DND-41 (cell line): ENCODE measurements at regions not wholly inside any gene's neighbourhood (a gene's known extent, or its start where the extent isn't known, plus 50 kb on each side); places are given as distances from the start of the nearest gene placed in this dataset.

Source experiments
- CTCF ChIP-seq: IDR thresholded peaks from 2 replicates; pipeline ENCODE4 v1.5.1; 2012; ENCODE audit warnings: borderline replicate concordance, low read length, moderate library complexity, mild to moderate bottlenecking; ENCODE audit not compliant: poor library complexity, severe bottlenecking; ENCODE audit errors: extremely low read depth
- EZH2 ChIP-seq: IDR thresholded peaks from 3 replicates; pipeline ENCODE4 v1.6.1; 2012; ENCODE audit warnings: borderline replicate concordance, low read depth, mild to moderate bottlenecking, moderate library complexity, low read length, inconsistent platforms; ENCODE audit not compliant: severe bottlenecking

- TF ChIP-seq CTCF (no peak), EZH2 (no peak)
Measured at GRCh38 chr9:80673496-80673895, 1015.9 kb downstream of the TLE1 start.
